ENCODE measurements at regions not wholly inside any gene's neighbourhood (a gene's known extent, or its start where the extent isn't known, plus 50 kb on each side); places are given as distances from the start of the nearest gene placed in this dataset.

GRCh38 chr12:67477681-67478265 is 170.8 kb upstream of the DYRK2 start:
- TF ChIP-seq, protein P1, sequence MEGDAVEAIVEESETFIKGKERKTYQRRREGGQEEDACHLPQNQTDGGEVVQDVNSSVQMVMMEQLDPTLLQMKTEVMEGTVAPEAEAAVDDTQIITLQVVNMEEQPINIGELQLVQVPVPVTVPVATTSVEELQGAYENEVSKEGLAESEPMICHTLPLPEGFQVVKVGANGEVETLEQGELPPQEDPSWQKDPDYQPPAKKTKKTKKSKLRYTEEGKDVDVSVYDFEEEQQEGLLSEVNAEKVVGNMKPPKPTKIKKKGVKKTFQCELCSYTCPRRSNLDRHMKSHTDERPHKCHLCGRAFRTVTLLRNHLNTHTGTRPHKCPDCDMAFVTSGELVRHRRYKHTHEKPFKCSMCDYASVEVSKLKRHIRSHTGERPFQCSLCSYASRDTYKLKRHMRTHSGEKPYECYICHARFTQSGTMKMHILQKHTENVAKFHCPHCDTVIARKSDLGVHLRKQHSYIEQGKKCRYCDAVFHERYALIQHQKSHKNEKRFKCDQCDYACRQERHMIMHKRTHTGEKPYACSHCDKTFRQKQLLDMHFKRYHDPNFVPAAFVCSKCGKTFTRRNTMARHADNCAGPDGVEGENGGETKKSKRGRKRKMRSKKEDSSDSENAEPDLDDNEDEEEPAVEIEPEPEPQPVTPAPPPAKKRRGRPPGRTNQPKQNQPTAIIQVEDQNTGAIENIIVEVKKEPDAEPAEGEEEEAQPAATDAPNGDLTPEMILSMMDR (conservative IDR thresholded peaks at IDR 0.05 in 1 of 2, IDR thresholded peaks at IDR 0.05 in 1 of 2; ENCODE audit: extremely low read depth in 1 of 2, insufficient read depth in 1 of 2, low read depth in 1 of 2, low read length in 2 of 2) = no peak
- TF ChIP-seq EZH2 (IDR thresholded peaks at IDR 0.05; ENCODE audit: borderline replicate concordance, low read length) = no peak
